IPS-NIHi7 (cell line): ENCODE measurements at regions not wholly inside any gene's neighbourhood (a gene's known extent, or its start where the extent isn't known, plus 50 kb on each side); places are given as distances from the start of the nearest gene placed in this dataset.

Source experiments
- DNase-seq: peaks from one replicate; pipeline ENCODE4 v3.0.0; 2012; ENCODE audit warnings: mixed read lengths; ENCODE audit errors: extremely low spot score

- no peak for DNase-seq
These were observed 165.6 kb upstream of the OGFRL1 start for GRCh38 chr6:71123051-71123450.

GRCh38 chr6:71124340-71124739 is 164.3 kb upstream of the OGFRL1 start:
- DNase-seq, result no peak

- no peak for DNase-seq
These were observed 163.4 kb upstream of the OGFRL1 start for GRCh38 chr6:71125216-71125615.

GRCh38 chr6:71126506-71126905 is 162.1 kb upstream of the OGFRL1 start:
- DNase-seq, result no peak

- no peak for DNase-seq
These were observed 161.2 kb upstream of the OGFRL1 start for GRCh38 chr6:71127374-71127773.

DNA sequence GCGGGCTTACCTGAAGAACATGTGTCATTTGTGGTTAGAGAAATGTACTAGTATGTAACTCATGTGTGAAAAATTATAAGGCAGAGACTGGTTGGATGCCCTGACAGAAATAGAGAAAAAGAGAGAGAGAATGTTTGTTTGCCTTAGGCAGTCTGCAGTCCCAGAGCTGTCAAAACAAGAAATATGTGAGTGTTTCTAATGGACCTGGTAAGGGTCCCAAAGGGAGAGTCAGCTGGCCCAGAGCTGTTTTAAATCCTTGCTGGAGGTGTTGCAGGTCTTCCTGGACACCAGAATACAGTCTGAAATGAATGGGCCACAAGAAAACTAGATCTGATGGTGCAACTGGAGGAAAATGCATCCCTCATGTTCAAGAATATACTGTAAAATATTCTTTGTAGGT is 158.3 kb upstream of the OGFRL1 start:
- DNase-seq, result no peak

- DNase-seq, result peak; percentile 31
These were observed 153.5 kb upstream of the OGFRL1 start for GRCh38 chr6:71134929-71135642.

GRCh38 chr6:71137973-71138372 is 150.6 kb upstream of the OGFRL1 start:
- DNase-seq, result no peak

DNA sequence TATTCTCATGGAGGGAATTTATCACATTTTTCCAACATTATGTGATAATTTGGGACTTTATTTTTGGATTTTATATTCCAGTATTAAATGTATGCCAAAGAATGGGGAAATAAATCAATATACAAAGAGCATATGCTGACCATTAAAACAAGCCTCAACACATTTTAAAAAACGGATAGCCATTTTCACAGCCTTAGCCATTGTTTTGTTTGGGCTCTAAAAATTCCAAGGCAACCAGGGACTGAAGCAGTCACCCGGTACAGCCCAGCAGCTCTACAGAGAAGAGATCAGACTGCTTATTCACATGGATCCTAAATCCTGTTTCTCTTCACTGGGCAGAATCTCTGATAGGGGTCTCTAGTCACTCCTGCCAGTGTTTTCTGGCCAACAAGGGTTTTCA is 150.2 kb upstream of the OGFRL1 start:
- no peak for DNase-seq

GRCh38 chr6:71139249-71139648 is 149.4 kb upstream of the OGFRL1 start:
- DNase-seq, result no peak

DNA sequence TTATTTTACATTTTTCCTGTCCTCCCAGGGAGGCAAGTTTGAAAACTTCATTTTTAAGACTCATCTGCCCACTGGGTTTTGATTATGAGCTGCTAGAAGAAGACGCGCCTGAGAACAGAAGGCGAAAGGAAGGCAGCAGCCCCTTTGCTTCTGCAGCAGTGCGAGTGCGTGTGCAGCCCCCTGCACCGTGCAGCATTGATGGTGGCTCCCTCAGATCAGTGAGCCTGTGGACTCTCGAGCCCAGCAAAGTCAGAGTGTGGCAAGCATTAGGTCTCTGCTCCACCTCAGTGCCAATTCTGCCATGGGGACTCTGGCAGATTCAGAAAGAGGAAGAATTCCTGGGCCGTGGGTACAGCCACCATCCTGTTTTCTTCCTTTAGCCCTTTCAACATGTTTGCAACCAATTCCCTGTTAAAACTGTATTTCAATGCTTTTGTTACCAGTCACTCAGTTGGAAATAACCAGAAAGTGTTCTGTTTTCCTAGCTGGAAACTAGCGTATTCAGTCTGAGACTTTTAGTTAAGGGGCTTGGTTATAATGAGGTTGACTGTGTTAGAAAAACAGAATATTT is 134.8 kb upstream of the OGFRL1 start:
- no peak for DNase-seq

GRCh38 chr6:71157345-71157744 is 131.3 kb upstream of the OGFRL1 start:
- peak; percentile 23 for DNase-seq

GRCh38 chr6:71164890-71165289 is 123.7 kb upstream of the OGFRL1 start:
- no peak for DNase-seq

DNA sequence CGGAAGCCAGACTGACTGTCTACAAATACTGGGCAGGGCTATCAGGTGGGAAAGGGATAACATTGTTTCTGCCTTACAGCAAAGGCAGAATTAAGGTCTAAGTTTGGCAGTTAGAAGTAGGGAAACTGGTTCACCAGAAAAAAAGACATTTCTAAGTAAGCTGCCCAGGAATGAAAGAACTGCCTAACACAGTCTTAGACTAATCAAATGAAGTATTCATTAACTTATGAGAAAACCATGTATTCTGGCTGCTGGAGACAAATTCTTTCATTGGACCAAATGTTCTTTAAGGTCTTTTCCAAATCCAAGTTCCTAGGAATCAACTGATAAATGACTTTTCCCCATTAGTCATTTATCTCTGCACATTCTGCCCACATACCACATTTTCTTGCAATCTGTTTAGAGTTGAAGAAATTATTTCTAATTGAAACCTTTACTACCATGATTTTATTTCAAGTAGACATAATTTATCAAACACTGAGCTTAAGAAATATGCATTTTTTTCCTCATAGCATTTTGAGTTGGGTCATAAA is 120.3 kb upstream of the OGFRL1 start:
- DNase-seq, result no peak

- no peak for DNase-seq
These were observed 117.0 kb upstream of the OGFRL1 start for GRCh38 chr6:71171497-71172070.

- no peak for DNase-seq
These were observed 109.2 kb upstream of the OGFRL1 start for GRCh38 chr6:71179249-71179885.

GRCh38 chr6:71181565-71181964 is 107.0 kb upstream of the OGFRL1 start:
- DNase-seq, result peak; percentile 74

DNA sequence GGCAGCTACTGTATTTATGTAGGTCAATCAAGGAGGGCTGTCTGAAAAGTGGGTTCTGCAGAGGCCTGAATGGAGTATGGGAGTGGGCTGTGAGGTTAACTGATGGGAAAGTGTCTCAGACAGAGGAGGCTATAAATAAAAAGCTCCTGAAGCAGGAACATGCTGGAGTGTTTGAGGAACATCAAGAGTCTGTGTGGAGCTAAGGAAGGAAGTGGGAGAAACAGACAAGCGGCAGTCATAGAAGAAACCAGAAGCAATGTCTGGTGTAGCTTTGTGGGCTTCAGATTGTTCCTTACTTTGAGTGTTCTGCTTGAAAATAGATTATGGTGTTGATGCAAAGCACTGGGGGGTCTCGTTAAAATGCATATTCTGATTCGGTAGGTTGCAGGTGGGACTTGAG is 101.5 kb upstream of the OGFRL1 start:
- DNase-seq, result no peak

DNA sequence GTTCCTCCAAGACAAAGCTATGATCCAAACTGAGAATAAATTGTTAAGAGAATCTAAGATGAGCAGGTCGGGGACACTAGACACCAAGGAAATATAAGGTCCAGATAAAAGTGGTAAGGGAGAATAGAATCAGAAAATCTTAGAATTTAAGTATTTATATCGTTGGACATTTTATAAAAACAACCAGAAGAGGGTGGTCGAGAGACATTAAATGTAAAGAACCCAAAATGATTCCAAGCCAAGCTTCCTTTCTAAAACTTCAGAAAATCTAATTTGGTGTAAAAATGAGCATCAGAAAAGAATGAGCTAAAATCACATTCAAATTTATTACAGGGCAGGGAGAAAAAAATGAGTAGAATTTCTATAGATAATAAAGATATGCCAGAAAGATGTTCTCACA is 97.8 kb upstream of the OGFRL1 start:
- DNase-seq, result no peak

DNA sequence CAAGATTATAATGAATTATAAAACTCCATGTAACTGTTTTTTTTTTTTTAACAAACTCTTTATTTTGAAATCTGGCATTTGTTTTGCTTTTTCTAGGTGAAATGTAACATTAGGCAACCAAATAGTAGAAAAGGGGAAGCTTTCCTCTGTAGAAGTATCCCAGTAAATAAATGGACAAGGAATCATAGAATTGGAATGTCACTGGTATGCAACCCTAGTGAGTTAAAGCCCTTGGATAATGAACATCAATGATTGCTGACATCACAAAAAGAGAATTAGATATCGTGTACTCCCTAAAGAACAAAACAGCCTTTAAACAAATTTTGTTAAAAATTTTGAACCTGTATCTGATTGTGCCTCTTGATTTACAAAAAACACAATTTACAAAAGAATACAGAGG is 93.9 kb upstream of the OGFRL1 start:
- no peak for DNase-seq

DNA sequence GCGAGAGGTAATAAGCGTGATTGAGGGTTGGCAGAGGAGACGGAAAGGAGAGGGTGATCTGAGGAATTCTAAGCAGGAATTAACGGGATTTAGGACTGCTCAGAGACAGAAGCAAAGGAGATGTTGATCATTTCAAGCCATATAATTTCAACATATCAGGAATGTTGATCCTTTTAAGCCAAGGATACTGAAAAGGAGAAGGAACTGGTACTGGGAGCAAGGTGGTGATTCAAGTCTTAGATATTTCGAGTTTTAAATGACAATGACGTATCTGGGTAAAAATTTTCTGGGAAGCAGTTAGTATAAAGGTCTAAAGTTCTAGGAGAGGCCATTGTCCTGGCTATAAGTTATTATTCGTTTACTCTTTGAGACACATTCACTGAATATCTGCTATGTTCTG is 91.3 kb upstream of the OGFRL1 start:
- no peak for DNase-seq

GRCh38 chr6:71197780-71198179 is 90.8 kb upstream of the OGFRL1 start:
- DNase-seq, result no peak

GRCh38 chr6:71198908-71199307 is 89.7 kb upstream of the OGFRL1 start:
- DNase-seq, result no peak
